GM23248 (cell line): ENCODE measurements at regions not wholly inside any gene's neighbourhood (a gene's known extent, or its start where the extent isn't known, plus 50 kb on each side); places are given as distances from the start of the nearest gene placed in this dataset.

Experiments used
- EZH2 ChIP-seq: fragments of 200-600 bp; sonication (generic); IDR thresholded peaks from 2 replicates; pipeline ENCODE4 v1.6.1; 2018; ENCODE audit warnings: antibody characterized with exemption, mild to moderate bottlenecking; ENCODE audit not compliant: insufficient read depth, poor library complexity, severe bottlenecking
- EZH2phosphoT487 ChIP-seq: fragments of 200-600 bp; sonication (generic); IDR thresholded peaks from 2 replicates; pipeline ENCODE4 v1.6.1; 2018; ENCODE audit warnings: antibody characterized with exemption, moderate library complexity, mild to moderate bottlenecking, low read depth; ENCODE audit not compliant: insufficient read depth

DNA sequence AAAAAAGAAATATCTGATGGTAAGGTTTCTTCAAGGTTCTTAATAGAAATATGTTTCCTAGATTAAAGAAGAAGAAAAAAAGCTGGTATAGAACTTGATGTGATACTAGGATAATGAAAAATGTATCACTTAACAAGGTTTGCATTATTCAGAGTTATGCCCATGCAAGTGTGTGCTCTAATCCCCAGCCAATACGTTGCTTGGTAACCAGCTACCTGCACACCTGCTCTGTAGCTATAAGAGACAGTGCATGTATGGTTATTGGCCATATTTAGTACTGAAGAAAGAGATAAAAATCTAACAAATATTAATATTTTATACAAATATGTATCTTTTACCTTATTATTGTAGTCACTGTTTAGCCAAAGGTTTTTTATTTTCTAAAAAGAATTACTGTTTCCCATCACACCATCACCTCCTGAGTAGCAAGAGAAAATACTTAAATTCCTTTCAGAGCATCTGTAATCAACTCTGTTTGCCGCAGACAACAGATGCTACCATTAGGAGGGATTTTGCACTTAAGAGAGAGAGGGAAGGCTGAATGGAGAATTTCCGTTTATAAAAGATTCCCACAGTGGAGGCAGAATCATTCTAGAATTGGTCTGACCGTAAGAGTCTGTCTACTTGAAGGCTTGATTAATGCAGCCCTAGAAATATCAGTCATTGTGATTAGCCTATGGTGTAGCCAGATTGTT, 115.6 kb downstream of the NEDD1 start:
- TF ChIP-seq EZH2phosphoT487 (no peak), EZH2 (no peak)
